PC-3 (cell line): ENCODE measurements at regions not wholly inside any gene's neighbourhood (a gene's known extent, or its start where the extent isn't known, plus 50 kb on each side); places are given as distances from the start of the nearest gene placed in this dataset.

Experiments used
- CTCF ChIP-seq: fragments of 300-600 bp; sonication (generic); conservative IDR thresholded peaks from 2 replicates; pipeline ENCODE4 v1.5.1; 2017; ENCODE audit warnings: antibody characterized with exemption, low read depth, mild to moderate bottlenecking, low read length
- EZH2 ChIP-seq: fragments of 300-600 bp; sonication (generic); IDR thresholded peaks from one replicate; pipeline ENCODE4 v1.6.1; 2017; ENCODE audit warnings: antibody characterized with exemption, mild to moderate bottlenecking, low read length; ENCODE audit not compliant: unreplicated experiment

- TF ChIP-seq CTCF (no peak), EZH2 (no peak)
These were observed 132.6 kb upstream of the IRF2BP2 start for GRCh38 chr1:234742622-234743021.
